GM18861 (cell line): ENCODE measurements at regions not wholly inside any gene's neighbourhood (a gene's known extent, or its start where the extent isn't known, plus 50 kb on each side); places are given as distances from the start of the nearest gene placed in this dataset.
"Not testable (repeated sequence)": the region's sequence is repeated elsewhere in the genome, so short reads cannot be mapped to it uniquely, and the experiment has no call there.

Experiments used
- ATAC-seq: cut with Tn5 transposase; IDR thresholded peaks from one replicate; pipeline ENCODE4 v1.9.1; 2021; ENCODE audit not compliant: unreplicated experiment

DNA sequence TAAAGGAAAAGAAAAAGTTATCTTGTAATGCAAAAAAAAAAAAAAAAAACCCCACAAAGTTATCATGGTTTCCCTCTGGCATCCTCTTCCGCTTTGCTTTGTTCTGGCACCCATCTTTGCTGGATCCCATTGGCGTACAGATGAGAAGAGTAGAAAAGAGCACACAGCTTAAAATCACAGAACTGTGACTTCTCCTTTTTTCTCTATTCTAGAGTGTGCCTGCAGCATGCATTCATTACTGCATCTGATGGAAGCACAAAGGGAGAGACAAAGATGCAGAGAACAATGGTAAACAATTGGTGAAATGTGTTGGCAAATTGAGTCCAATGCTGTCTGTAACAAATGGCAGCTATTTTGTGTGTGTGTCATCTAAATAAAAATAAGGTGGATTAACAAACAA, 440.8 kb upstream of the PIK3R1 start:
- ATAC-seq = no peak

DNA sequence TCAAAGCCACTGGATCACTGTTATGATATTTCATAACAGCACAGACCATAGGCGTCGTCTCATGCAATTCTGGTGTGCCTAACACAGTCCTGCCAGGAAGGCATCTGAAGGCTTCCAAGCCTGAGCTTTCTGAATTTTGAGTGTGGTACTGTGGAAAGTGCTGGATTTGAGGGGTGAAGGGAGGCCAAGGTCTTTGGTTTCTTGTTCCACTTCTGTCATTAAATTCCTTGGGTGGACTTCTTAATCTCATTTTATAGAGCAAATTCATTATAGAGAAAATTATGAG, 441.3 kb upstream of the PIK3R1 start:
- ATAC-seq = no peak

DNA sequence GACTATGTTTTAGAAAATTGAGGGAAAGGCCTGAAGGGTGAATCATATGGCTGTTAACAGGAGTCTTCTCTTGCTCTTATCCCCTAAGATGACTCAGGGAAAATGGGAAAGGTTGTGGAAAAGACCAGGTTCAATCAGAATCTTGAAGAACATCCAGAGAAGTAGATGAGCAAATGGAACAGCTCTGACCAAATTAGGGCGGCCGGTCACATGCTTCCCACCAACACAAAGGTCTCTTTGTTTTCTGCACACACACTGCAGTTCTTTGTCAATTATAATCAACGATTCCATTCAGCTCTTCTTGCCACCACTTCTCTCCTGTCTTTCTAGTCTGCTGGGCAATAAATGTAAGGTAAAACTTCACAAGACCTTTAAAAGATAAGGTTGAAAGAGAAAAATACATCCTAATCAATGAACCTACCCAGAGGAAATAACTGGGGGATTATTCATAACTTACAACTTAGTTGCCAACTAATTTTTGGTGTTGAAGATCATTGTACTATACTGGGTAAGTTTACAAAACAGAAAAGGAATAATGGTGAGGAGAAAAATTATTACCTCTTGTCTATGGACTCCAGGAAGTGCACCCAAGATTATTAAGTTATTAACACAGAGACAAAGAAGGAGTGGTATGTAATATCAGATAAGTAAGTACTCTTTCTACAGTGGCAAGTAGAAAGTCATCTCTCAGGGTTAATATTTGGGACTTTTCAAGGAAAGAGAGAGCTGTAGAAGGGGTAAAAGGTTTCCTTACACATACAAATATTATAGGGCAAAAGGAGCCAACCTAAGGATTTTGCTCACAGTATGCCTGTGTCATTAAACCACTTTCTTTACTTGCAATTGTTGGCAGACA, 441.9 kb upstream of the PIK3R1 start:
- ATAC-seq = no peak

DNA sequence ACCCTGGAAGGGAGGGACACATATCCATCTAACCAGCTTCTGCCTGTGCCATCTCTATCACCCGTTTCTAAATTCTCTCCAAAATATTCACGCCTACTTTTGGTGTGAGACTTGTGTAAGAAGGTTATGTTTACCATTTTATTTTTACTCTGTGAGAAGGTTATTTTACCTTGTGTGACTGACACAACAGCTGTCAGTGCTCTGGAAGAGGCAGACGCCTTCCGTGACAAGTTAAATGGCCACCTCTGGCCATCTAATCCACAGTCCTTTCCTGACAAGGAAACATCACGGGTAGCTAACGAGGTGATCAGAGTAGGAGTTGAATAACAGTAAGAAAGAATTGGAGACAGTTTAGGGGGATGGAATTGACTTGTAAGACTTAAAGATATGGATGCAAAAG, 443.8 kb upstream of the PIK3R1 start:
- no peak for ATAC-seq

DNA sequence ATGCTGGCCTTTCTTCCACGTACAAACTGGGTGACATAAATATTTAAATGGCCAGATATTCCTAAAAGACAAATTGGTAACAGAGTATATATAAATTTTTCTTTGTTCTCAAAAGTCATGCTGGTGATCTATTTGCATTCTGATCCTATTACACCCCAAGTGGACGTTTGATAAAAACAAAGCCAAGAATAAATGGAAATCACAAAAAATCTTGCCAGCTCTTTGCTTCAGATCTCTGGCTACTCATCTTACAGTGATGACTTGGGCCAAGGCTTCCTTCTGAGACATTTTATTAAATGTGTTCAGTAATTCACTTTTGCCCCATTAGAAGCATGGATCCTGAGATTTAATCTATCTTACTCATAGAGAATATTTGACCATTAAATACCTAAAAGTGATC, 444.3 kb upstream of the PIK3R1 start:
- no peak for ATAC-seq

DNA sequence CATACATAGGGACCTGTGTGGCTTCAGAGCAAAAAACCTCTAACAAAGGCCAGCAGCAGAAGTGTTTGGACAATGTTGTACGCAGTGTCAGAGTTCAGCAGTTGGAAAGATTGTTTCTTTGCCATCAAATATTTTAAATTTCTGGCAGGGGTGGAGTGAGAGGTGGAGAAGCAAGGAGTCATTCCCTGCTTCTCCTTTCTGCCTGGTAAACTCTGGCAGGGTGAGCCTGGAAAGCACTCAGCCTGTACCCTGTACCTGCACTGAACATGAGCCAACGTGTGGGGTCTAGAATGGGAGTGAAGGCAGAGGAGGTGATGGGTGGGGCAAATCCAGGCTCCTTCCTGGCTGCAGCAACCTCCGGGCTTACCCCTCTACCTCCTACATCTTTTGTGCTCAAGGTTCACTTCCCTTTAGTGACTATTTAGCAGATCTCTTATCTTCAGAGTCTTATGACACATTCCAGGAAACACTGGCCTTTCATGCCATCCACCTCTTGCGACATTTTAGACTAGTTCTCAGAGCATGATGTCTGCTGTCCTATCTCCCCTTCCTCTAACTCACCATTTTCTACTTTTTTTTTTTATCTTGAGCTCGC, 445.0 kb upstream of the PIK3R1 start:
- ATAC-seq = no peak

DNA sequence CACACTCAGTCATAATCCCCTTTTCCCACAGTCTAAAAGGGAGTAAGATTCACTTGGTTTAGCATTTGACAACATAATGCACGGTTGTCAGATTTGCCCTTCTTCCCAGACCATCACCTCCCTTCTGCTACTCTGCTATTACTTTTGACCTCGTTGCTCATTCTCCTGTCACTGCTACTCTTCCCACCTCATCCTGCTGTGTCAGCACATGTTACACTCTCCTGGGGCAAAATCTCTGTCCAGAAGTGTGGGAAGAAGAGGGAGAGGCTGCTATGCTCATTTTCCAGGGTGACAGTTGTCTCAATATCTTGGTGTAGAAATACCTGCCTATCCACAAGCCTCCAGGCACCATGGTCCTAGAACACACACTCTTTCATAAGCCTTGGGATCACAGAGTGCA, 449.9 kb upstream of the PIK3R1 start:
- no peak for ATAC-seq

DNA sequence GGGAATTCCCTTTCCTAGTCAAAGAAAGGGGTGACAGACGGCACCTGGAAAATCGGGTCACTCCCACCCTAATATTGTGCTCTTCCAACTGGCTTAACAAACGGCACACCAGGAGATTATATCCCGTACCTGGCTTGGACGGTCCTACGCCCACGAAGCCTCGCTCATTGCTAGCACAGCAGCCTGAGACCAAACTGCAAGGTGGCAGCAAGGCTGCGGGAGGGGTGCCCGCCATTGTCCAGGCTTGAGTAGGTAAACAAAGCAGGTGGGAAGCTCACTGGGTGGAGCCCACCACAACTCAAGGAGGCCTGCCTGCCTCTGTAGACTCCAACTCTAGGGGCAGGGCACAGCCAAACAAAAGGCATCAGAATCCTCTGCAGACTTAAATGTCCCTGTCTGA, 457.8 kb upstream of the PIK3R1 start:
- not testable (repeated sequence) for ATAC-seq

DNA sequence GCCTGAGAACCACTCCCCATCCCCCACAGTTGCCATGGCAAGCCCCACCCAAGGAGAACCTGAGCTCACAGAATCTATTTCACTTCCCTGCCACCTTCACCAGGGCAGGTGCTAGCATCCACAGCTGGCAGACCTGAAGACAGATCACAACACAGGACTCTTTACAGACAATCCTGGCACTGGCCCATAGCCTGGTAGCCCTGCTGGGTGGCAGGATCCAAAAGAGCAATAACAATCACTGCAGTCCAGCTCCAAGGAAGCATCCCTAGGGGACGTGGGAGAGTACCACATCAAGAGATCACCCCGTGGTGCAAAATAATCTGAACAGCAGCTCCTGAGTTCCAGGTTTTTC, 463.2 kb upstream of the PIK3R1 start:
- no peak for ATAC-seq

DNA sequence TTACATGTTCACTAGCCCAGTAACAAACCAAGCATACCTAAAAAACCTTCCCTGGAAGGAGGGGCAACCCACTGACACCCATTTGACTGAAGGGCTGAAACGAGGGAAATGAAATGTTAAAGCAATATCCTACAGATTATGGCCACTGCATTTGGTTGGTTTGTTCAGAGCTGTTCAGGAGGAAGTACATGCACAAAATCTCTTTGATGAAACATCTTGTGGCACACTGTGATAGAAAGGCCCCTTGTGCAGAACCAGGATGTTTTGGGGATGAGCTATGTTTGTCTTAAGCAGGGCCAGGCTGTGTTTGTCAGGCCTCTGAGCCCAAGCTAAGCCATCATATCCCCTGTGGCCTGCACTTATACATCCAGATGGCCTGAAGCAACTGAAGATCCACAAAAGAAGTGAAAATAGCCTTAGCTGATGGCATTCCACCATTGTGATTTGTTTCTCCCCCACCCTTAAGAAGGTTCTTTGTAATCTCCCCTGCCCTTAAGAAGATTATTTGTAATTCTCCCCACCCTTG, 467.3 kb upstream of the PIK3R1 start:
- no peak for ATAC-seq

DNA sequence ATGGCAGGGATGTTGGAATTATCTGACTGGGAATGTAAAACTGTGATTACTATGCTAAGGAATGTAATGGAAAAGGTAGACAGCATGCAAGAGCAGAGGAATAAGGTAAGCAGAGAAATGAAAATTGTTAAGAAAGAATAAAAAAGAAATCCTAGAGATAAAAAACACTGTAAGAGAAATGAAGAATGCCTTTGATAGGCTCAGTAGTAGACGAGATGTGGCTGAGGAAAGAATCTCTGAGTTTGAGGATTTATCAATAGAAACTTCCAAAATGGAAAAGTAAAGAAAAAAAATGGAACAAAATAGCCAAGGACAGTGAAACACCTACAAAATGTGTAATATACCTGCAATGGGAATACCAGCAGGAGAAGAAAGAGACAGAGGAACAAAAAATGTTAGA, 468.5 kb upstream of the PIK3R1 start:
- ATAC-seq = no peak

DNA sequence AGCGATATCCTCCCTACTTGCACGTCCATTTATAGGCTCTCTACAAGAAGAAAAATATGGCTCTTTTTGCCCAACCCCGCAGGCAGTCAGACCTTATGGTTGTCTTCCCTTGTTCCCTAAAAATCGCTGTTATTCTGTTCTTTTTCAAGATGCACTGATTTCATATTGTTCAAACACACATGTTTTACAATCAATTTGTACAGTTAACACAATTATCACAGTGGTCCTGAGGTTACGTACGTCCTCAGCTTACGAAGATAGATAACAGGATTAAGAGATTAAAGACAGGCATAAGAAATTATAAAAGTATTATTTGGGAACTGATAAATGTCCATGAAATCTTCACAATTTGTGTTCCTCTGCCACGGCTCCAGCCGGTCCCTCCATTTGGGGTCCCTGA, 468.9 kb upstream of the PIK3R1 start:
- ATAC-seq = not testable (repeated sequence)

DNA sequence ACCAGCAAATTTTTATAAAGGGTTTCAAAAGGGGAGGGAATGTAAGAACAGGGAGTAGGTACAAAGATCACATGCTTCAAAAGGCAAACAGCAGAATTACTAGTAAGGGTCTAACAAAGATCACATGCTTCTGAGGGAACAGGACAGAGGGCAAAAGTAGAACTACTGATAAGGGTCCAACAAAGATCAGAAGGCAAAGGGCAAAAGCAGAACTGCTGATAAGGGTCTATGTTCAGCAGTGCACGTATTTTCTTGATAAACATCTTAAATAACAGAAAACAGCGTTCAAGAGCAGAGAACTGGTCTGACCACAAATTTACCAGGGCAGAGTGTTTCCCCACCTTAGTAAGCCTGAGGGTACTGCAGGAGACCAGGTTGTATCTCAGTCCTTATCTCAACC, 469.5 kb upstream of the PIK3R1 start:
- no peak for ATAC-seq

DNA sequence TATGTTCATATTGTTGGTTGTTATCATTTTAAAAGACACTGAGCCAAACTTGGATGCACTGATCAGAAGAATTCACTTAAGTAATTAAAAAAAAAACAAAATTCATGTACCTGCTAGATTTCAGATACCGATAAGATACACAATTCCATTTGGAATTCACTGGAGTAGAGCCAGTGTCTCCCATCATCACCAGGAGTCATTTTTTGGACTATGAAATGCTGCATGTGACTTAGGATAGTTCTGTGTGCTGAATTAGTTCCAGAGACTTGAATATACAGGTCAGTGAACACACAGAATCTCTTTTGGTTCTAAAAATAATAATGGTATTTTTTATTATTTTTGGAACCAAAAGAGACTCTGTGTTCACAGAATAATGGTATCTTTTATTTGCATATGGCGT, 482.6 kb upstream of the PIK3R1 start:
- ATAC-seq = no peak

DNA sequence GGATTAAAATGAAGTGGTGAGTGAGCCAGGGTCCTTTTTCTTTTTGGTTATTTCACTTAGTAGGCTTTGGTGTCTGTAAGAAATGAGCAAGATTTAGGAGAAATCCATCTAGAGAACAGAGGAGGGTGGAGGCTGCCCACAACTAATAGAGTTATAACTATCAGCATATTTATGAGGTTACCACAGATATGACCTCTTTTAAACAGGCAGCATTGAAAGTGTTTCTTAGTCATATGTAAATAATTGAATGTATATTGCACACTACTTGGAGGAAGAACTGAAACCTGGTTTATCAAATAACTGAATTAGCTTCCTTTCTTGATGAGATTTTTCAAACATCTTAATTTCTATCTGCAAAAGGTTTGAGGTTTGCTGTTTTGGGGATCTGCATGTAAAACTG, 483.1 kb upstream of the PIK3R1 start:
- ATAC-seq = no peak

DNA sequence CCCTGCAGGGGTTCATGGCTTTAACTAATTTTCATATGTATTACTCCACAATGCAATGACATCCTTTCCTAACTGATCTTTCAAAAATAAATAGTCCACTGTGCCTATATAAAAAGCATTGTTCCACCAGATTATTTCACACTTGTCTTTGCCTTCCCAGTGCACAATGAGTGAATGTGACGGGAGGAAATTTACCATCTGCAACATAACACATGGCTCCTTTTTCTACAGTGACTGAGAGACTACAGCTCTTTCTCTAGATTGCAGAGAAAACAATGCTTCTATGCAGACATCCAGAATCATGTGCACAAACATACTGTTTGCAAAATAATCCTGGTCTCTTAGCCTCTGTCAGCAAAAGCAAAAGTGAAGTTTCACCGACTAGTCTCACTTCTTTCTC, 483.7 kb upstream of the PIK3R1 start:
- ATAC-seq = no peak

DNA sequence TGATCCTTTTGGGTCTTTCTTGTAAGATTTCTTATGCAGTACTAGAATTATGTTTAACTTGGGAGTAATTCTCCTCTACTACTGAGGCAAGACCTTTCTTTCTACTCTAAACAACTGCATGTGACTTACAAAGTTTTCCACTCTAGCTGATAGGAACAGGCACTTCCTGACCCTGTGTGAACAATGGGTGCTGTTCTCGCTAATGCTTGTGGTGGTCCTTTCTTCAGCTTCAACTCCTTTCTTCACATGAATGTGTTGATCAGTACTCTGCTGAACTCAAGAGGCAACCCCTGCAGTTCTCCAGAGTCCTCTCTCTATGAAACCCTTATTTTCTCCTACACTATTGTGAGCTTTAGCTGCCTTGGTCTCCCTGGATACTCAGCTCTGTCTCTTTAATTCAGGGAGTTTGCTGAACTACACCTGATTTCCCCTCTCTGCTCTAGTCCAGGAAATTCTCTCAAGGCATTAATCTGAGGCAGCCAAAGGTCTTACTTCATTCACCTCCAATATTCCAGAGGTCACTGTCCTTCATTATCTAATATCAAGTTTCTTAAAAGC, 484.6 kb upstream of the PIK3R1 start:
- no peak for ATAC-seq

DNA sequence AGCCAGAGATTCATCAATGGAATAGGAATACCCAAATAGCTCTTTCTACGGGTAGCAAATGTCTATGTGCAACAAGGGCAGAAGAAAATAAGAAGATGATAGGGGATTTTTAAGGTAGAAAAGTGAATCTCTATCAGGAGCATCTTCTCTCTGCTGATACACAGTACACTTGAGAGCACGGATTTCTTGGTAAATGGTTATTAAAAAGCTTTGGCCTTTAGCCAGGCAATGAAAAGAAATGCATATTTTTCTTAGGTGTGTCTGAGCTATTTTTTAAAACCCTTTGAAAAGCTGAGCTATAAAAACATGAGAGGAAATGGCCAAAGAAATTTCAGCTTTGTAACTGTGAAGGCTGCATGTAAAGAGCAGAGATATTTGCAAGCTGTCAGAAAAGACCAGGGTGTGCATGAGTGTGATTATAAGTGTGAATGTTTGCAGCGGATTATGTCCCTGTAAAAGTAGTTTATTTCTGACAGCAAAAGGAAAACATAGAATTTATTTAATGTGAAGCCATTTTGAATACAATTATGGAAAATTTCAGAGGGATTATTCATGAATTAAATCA, 487.1 kb upstream of the PIK3R1 start:
- no peak for ATAC-seq

DNA sequence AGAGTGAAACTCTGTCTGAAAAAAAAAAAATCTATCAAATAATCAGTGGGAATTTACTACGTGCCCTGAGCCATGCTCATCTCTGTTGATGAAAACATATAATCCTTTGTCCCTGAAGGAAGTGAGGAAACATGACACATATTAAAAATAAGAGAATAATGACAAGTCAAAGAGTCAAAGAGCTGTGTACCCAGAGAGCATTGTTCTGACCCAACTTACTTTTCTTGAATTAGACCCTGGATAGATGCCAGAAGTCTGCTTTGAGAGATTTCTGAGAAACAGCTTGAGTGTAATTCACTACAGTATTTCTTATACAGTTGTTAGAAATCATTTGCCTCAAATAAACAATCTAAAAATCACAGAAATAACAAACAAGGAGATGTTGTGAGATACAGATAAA, 490.0 kb upstream of the PIK3R1 start:
- no peak for ATAC-seq

DNA sequence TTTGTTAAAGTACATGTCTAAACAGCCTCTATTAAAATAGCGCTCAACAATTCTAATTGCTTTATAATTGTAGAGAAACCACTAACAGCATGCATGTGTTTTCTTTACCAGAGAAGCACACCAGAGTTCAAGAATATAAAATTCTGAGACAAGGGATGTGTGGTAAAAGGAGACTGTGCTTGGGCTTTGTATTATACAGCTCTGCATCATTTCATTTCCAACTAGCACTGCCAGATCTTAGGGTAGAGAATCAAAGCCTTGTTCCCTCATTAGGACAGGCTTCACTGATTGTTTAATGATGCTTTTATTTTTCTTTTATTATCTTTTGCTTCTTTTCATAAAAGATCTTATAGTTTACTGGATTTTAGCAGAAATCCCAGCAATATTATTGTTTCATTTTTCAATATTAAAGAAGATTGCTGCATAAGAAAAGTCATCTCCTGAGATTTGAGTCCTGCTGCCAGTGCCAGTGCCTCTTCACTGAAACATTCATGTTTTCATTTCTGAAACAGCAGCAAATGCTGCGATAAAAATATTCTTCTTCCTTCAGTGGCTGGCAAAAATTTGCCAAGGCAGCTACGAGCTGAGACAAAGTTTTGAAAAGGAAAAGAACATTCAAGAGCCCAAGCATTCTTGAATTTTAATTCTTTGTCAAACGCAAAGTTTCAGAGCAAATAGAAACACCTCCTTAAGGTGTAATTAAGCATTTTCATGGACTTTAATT, 491.0 kb upstream of the PIK3R1 start:
- no peak for ATAC-seq

DNA sequence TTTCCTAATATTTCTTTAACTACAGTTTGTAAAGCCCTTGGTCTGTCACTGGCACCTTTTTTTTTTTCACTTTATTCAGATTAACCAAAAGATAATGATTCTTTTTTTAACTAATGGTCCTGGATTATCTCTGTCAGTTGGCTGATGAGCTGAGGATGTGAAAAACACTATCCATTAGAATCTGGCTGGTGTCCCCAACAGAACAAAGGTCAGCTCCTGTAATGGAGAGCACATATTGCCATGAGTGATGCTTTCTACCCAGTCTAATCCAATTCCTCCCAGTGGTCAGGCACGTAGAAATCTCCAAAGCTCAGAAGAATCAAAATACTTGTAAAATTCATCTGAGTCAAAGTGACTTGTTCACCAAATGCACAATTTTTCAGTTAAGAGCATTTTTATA, 491.7 kb upstream of the PIK3R1 start:
- ATAC-seq = no peak

DNA sequence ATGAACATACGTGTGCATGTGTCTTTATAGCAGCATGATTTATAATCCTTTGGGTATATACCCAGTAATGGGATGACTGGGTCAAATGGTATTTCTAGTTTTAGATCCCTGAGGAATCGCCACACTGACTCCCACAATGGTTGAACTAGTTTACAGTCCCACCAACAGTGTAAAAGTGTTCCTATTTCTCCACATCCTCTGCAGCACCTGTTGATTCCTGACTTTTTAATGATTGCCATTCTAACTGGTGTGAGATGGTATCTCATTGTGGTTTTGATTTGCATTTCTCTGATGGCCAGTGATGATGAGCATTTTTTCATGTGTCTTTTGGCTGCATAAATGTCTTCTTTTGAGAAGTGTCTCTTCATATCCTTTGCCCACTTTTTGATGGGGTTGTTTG, 493.0 kb upstream of the PIK3R1 start:
- ATAC-seq = not testable (repeated sequence)
